ENCODE measurements at regions not wholly inside any gene's neighbourhood (a gene's known extent, or its start where the extent isn't known, plus 50 kb on each side); places are given as distances from the start of the nearest gene placed in this dataset.

GRCh38 chr3:69588170-69588569 lies 151.1 kb upstream of the MITF start:
- Histone ChIP-seq H3K9ac (ENCODE audit: insufficient read length, low read depth) (no peak overlapping the region), H3K27me3 (ENCODE audit: insufficient read depth, insufficient read length) (no peaks in the 10 kb centered on the region), H3K9me3 (ENCODE audit: insufficient read depth, low read length) (peaks cover 20% of the 10 kb centered on the region), H3K4me3 (ENCODE audit: insufficient read length, low read depth) (no peak overlapping the region), H3K36me3 (ENCODE audit: insufficient read depth, insufficient read length, low read length) (no peaks in the 10 kb centered on the region), H3K4me1 (ENCODE audit: insufficient read depth, insufficient read length) (no peaks in the 10 kb centered on the region)
- no peak for TF ChIP-seq ZNF274 (IDR thresholded peaks at IDR 0.05; ENCODE audit: low read depth, low read length)
- DNase-seq (ENCODE audit: low read depth, low spot score): no peak

- Histone ChIP-seq H3K9ac (ENCODE audit: insufficient read length, low read depth) (no peak overlapping the region), H3K27me3 (ENCODE audit: insufficient read depth, insufficient read length) (no peaks in the 10 kb centered on the region), H3K4me1 (ENCODE audit: insufficient read depth, insufficient read length) (no peaks in the 10 kb centered on the region), H3K9me3 (ENCODE audit: insufficient read depth, low read length) (peaks cover 20% of the 10 kb centered on the region), H3K36me3 (ENCODE audit: insufficient read depth, insufficient read length, low read length) (no peaks in the 10 kb centered on the region), H3K4me3 (ENCODE audit: insufficient read length, low read depth) (no peak overlapping the region)
- DNase-seq (ENCODE audit: low read depth, low spot score): no peak
- TF ChIP-seq YY1 (IDR thresholded peaks at IDR 0.05; ENCODE audit: insufficient read depth, insufficient read length): no peak
- TF ChIP-seq SUZ12 (IDR thresholded peaks at IDR 0.05; ENCODE audit: extremely low read depth, insufficient read depth, insufficient read length): no peak
- TF ChIP-seq ZNF274 (IDR thresholded peaks at IDR 0.05; ENCODE audit: low read depth, low read length): no peak
Measured at GRCh38 chr3:69585472-69585871, 153.8 kb upstream of the MITF start.

- H3K9me3 ChIP-seq (ENCODE audit: insufficient read depth, low read length): peaks cover 12% of the 10 kb centered on the region
- H3K9ac ChIP-seq (ENCODE audit: insufficient read length, low read depth): no peak overlapping the region
- no peaks in the 10 kb centered on the region for H3K36me3 ChIP-seq (ENCODE audit: insufficient read depth, insufficient read length, low read length)
- no peaks in the 10 kb centered on the region for H3K27me3 ChIP-seq (ENCODE audit: insufficient read depth, insufficient read length)
- no peak overlapping the region for H3K4me3 ChIP-seq (ENCODE audit: insufficient read length, low read depth)
- TF ChIP-seq YY1 (IDR thresholded peaks at IDR 0.05; ENCODE audit: insufficient read depth, insufficient read length): no peak
- H3K4me1 ChIP-seq (ENCODE audit: insufficient read depth, insufficient read length): no peaks in the 10 kb centered on the region
- DNase-seq (ENCODE audit: low read depth, low spot score): no peak
Measured at GRCh38 chr3:69582044-69582443, 157.2 kb upstream of the MITF start.

GRCh38 chr3:69579306-69580041 lies 159.8 kb upstream of the MITF start:
- Histone ChIP-seq H3K4me1 (ENCODE audit: insufficient read depth, insufficient read length) (no peaks in the 10 kb centered on the region), H3K27me3 (ENCODE audit: insufficient read depth, insufficient read length) (no peaks in the 10 kb centered on the region), H3K9ac (ENCODE audit: insufficient read length, low read depth) (no peak overlapping the region), H3K36me3 (ENCODE audit: insufficient read depth, insufficient read length, low read length) (no peaks in the 10 kb centered on the region), H3K9me3 (ENCODE audit: insufficient read depth, low read length) (no peaks in the 10 kb centered on the region), H3K4me3 (ENCODE audit: insufficient read length, low read depth) (no peak overlapping the region)
- no peak for TF ChIP-seq ZNF274 (IDR thresholded peaks at IDR 0.05; ENCODE audit: low read depth, low read length)
- no peak for TF ChIP-seq YY1 (IDR thresholded peaks at IDR 0.05; ENCODE audit: insufficient read depth, insufficient read length)
- TF ChIP-seq SUZ12 (IDR thresholded peaks at IDR 0.05; ENCODE audit: extremely low read depth, insufficient read depth, insufficient read length): no peak
- no peak for DNase-seq (ENCODE audit: low read depth, low spot score)

- Histone ChIP-seq H3K9ac (ENCODE audit: insufficient read length, low read depth) (no peak overlapping the region), H3K36me3 (ENCODE audit: insufficient read depth, insufficient read length, low read length) (no peaks in the 10 kb centered on the region), H3K4me3 (ENCODE audit: insufficient read length, low read depth) (no peak overlapping the region), H3K4me1 (ENCODE audit: insufficient read depth, insufficient read length) (no peaks in the 10 kb centered on the region), H3K9me3 (ENCODE audit: insufficient read depth, low read length) (no peaks in the 10 kb centered on the region), H3K27me3 (ENCODE audit: insufficient read depth, insufficient read length) (no peaks in the 10 kb centered on the region)
- TF ChIP-seq ZNF274 (IDR thresholded peaks at IDR 0.05; ENCODE audit: low read depth, low read length): no peak
- no peak for DNase-seq (ENCODE audit: low read depth, low spot score)
Measured at GRCh38 chr3:69569520-69569919, 169.7 kb upstream of the MITF start.

GRCh38 chr3:69568951-69569350 lies 170.3 kb upstream of the MITF start:
- no peaks in the 10 kb centered on the region for H3K9me3 ChIP-seq (ENCODE audit: insufficient read depth, low read length)
- no peaks in the 10 kb centered on the region for H3K4me1 ChIP-seq (ENCODE audit: insufficient read depth, insufficient read length)
- no peak for DNase-seq (ENCODE audit: low read depth, low spot score)
- H3K9ac ChIP-seq (ENCODE audit: insufficient read length, low read depth): no peak overlapping the region
- TF ChIP-seq ZNF274 (IDR thresholded peaks at IDR 0.05; ENCODE audit: low read depth, low read length) (no peak), YY1 (IDR thresholded peaks at IDR 0.05; ENCODE audit: insufficient read depth, insufficient read length) (no peak), SUZ12 (IDR thresholded peaks at IDR 0.05; ENCODE audit: extremely low read depth, insufficient read depth, insufficient read length) (no peak)
- no peaks in the 10 kb centered on the region for H3K27me3 ChIP-seq (ENCODE audit: insufficient read depth, insufficient read length)
- H3K36me3 ChIP-seq (ENCODE audit: insufficient read depth, insufficient read length, low read length): no peaks in the 10 kb centered on the region
- H3K4me3 ChIP-seq (ENCODE audit: insufficient read length, low read depth): no peak overlapping the region

- DNase-seq (ENCODE audit: low read depth, low spot score): no peak
- Histone ChIP-seq H3K9ac (ENCODE audit: insufficient read length, low read depth) (no peak overlapping the region), H3K4me1 (ENCODE audit: insufficient read depth, insufficient read length) (no peaks in the 10 kb centered on the region), H3K4me3 (ENCODE audit: insufficient read length, low read depth) (no peak overlapping the region), H3K36me3 (ENCODE audit: insufficient read depth, insufficient read length, low read length) (no peaks in the 10 kb centered on the region), H3K9me3 (ENCODE audit: insufficient read depth, low read length) (no peaks in the 10 kb centered on the region), H3K27me3 (ENCODE audit: insufficient read depth, insufficient read length) (no peaks in the 10 kb centered on the region)
- TF ChIP-seq YY1 (IDR thresholded peaks at IDR 0.05; ENCODE audit: insufficient read depth, insufficient read length) (no peak), ZNF274 (IDR thresholded peaks at IDR 0.05; ENCODE audit: low read depth, low read length) (no peak), SUZ12 (IDR thresholded peaks at IDR 0.05; ENCODE audit: extremely low read depth, insufficient read depth, insufficient read length) (no peak)
Measured at GRCh38 chr3:69568458-69568857, 170.8 kb upstream of the MITF start.

- Histone ChIP-seq H3K9ac (ENCODE audit: insufficient read length, low read depth) (no peak overlapping the region), H3K36me3 (ENCODE audit: insufficient read depth, insufficient read length, low read length) (no peaks in the 10 kb centered on the region), H3K4me3 (ENCODE audit: insufficient read length, low read depth) (no peak overlapping the region), H3K4me1 (ENCODE audit: insufficient read depth, insufficient read length) (no peaks in the 10 kb centered on the region), H3K27me3 (ENCODE audit: insufficient read depth, insufficient read length) (no peaks in the 10 kb centered on the region), H3K9me3 (ENCODE audit: insufficient read depth, low read length) (no peaks in the 10 kb centered on the region)
- no peak for DNase-seq (ENCODE audit: low read depth, low spot score)
- TF ChIP-seq ZNF274 (IDR thresholded peaks at IDR 0.05; ENCODE audit: low read depth, low read length): no peak
- TF ChIP-seq SUZ12 (IDR thresholded peaks at IDR 0.05; ENCODE audit: extremely low read depth, insufficient read depth, insufficient read length): no peak
- no peak for TF ChIP-seq YY1 (IDR thresholded peaks at IDR 0.05; ENCODE audit: insufficient read depth, insufficient read length)
Measured at GRCh38 chr3:69567710-69568052, 171.6 kb upstream of the MITF start.
